ENCODE measurements at regions not wholly inside any gene's neighbourhood (a gene's known extent, or its start where the extent isn't known, plus 50 kb on each side); places are given as distances from the start of the nearest gene placed in this dataset.

GRCh38 chr20:63112491-63113219 is 103.3 kb downstream of the YTHDF1 start:
- Histone ChIP-seq H3K9me3 (peaks cover 0 to 16% (median 0%) of the 10 kb centered on the region in 3 donors), H3K27ac (no peak overlapping the region), H3K36me3 (no peaks in the 10 kb centered on the region), H3K27me3 (peaks cover 47% of the 10 kb centered on the region), H3K4me3 (no peak overlapping the region), H3K4me1 (no peaks in the 10 kb centered on the region)
- no peak for ATAC-seq
- WGBS, 2 donors (ENCODE audit: low coverage in 1 of 2) = 65 to 83% methylated on average over 2 to 3 of the region's 10 CpGs
- no peak for TF ChIP-seq EP300 (IDR thresholded peaks at IDR 0.05)
- no peak for TF ChIP-seq POLR2A (IDR thresholded peaks at IDR 0.05)
- TF ChIP-seq, protein P1, sequence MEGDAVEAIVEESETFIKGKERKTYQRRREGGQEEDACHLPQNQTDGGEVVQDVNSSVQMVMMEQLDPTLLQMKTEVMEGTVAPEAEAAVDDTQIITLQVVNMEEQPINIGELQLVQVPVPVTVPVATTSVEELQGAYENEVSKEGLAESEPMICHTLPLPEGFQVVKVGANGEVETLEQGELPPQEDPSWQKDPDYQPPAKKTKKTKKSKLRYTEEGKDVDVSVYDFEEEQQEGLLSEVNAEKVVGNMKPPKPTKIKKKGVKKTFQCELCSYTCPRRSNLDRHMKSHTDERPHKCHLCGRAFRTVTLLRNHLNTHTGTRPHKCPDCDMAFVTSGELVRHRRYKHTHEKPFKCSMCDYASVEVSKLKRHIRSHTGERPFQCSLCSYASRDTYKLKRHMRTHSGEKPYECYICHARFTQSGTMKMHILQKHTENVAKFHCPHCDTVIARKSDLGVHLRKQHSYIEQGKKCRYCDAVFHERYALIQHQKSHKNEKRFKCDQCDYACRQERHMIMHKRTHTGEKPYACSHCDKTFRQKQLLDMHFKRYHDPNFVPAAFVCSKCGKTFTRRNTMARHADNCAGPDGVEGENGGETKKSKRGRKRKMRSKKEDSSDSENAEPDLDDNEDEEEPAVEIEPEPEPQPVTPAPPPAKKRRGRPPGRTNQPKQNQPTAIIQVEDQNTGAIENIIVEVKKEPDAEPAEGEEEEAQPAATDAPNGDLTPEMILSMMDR (IDR thresholded peaks at IDR 0.05) = no peak
- TF ChIP-seq POLR2AphosphoS5 (IDR thresholded peaks at IDR 0.05) = no peak

- TF ChIP-seq POLR2AphosphoS5 (IDR thresholded peaks at IDR 0.05) (no peak), EP300 (IDR thresholded peaks at IDR 0.05) (no peak), POLR2A (IDR thresholded peaks at IDR 0.05) (no peak)
- TF ChIP-seq, protein P1 (IDR thresholded peaks at IDR 0.05) = no peak
- Histone ChIP-seq H3K27me3 (peaks cover 4% of the 10 kb centered on the region), H3K36me3 (no peaks in the 10 kb centered on the region), H3K27ac (no peak overlapping the region), H3K4me3 (no peak overlapping the region), H3K9me3 (peaks cover 0 to 17% (median 0%) of the 10 kb centered on the region in 3 donors), H3K4me1 (peaks cover 0 to 20% (median 6%) of the 10 kb centered on the region in 3 donors)
- 73 to 84% methylated on average over 5 to 6 of the region's 9 CpGs for WGBS, 2 donors (ENCODE audit: low coverage in 1 of 2)
- no peak for ATAC-seq
These were observed 101.5 kb upstream of the BHLHE23 start for GRCh38 chr20:63108247-63108646.

GRCh38 chr20:63107449-63108200 is 100.9 kb upstream of the BHLHE23 start:
- no peak for ATAC-seq
- Histone ChIP-seq H3K4me1 (peaks cover 0 to 25% (median 6%) of the 10 kb centered on the region in 3 donors), H3K27ac (no peak overlapping the region), H3K9me3 (peaks cover 0 to 17% (median 0%) of the 10 kb centered on the region in 3 donors), H3K36me3 (no peaks in the 10 kb centered on the region), H3K4me3 (no peak overlapping the region), H3K27me3 (no peaks in the 10 kb centered on the region)
- WGBS, 2 donors (ENCODE audit: low coverage in 1 of 2) = 20 to 80% methylated on average over 1 to 5 of the region's 8 CpGs
- TF ChIP-seq POLR2AphosphoS5 (IDR thresholded peaks at IDR 0.05) = no peak
- TF ChIP-seq, protein P1 (IDR thresholded peaks at IDR 0.05) = no peak
- TF ChIP-seq POLR2A (IDR thresholded peaks at IDR 0.05) = no peak
- no peak for TF ChIP-seq EP300 (IDR thresholded peaks at IDR 0.05)

GRCh38 chr20:63106765-63107448 is 100.1 kb upstream of the BHLHE23 start:
- H3K27me3 ChIP-seq = no peaks in the 10 kb centered on the region
- peaks cover 0 to 17% (median 0%) of the 10 kb centered on the region in 3 donors for H3K9me3 ChIP-seq
- WGBS, 2 donors (ENCODE audit: low coverage in 1 of 2) = 77 to 80% methylated on average over 6 to 9 of the region's 16 CpGs
- H3K36me3 ChIP-seq = no peaks in the 10 kb centered on the region
- no peak for ATAC-seq
- peaks cover 0 to 32% (median 6%) of the 10 kb centered on the region in 3 donors for H3K4me1 ChIP-seq
- H3K4me3 ChIP-seq = no peak overlapping the region
- TF ChIP-seq POLR2AphosphoS5 (IDR thresholded peaks at IDR 0.05) (no peak), POLR2A (IDR thresholded peaks at IDR 0.05) (no peak), EP300 (IDR thresholded peaks at IDR 0.05) (no peak)
- TF ChIP-seq, protein P1 (IDR thresholded peaks at IDR 0.05) = no peak
- H3K27ac ChIP-seq = no peak overlapping the region
